IMR-90 (cell line): ENCODE measurements at regions not wholly inside any gene's neighbourhood (a gene's known extent, or its start where the extent isn't known, plus 50 kb on each side); places are given as distances from the start of the nearest gene placed in this dataset.

Experiments
- ATAC-seq: fragments of 200-7000 bp; cut with Tn5 transposase; 2 replicates; pipeline ENCODE4 v1.9.1; 2020; ENCODE audit warnings: low read depth, mild to moderate bottlenecking, moderate library complexity
- BruUV-seq: library from RNA; stranded (reverse); fragments of 400-500 nt; replicated peaks from 2 replicates; lab custom pipeline; 2021; lab: Mats Ljungman, UMichigan
- CTCF ChIA-PET: fragments of 300-600 bp; formaldehyde crosslinking; extraction: SDS; loops from one replicate; lab custom pipeline; 2021; ENCODE audit warnings: antibody characterized with exemption; lab: Yijun Ruan, JAX
- POLR2A ChIA-PET: fragments of 300-600 bp; sonication (Branson Sonifier 250); formaldehyde crosslinking; loops from one replicate; lab custom pipeline; 2022; ENCODE audit warnings: antibody characterized with exemption; ENCODE audit not compliant: unreplicated experiment; lab: Charles Lee
- DNase-seq: peaks from one replicate; pipeline ENCODE4 v3.0.0; 2013
- H2AFZ ChIP-seq: replicated peaks from 2 replicates; pipeline ENCODE3; 2013; ENCODE audit warnings: low read length, mild to moderate bottlenecking; ENCODE audit not compliant: poor library complexity
- H2AK5ac ChIP-seq: 2 replicates; pipeline ENCODE4 v1.6.1; 2013; ENCODE audit warnings: low read depth, low read length, inconsistent platforms
- H2AK9ac ChIP-seq: replicated peaks from 2 replicates; pipeline ENCODE3; 2013; ENCODE audit warnings: mild to moderate bottlenecking, low read depth, low read length, moderate library complexity; ENCODE audit not compliant: poor library complexity
- H2BK120ac ChIP-seq: 2 replicates; pipeline ENCODE4 v1.6.1; 2013; ENCODE audit warnings: low read depth, low read length, inconsistent platforms
- H2BK15ac ChIP-seq: 3 replicates; pipeline ENCODE4 v1.6.1; 2013; ENCODE audit warnings: low read depth, low read length, inconsistent platforms
- H2BK20ac ChIP-seq: 2 replicates; pipeline ENCODE4 v1.6.1; 2013; ENCODE audit warnings: low read depth, mild to moderate bottlenecking, inconsistent platforms, low read length, moderate library complexity
- H2BK5ac ChIP-seq: 2 replicates; pipeline ENCODE4 v1.6.1; 2013; ENCODE audit warnings: mild to moderate bottlenecking, low read depth, low read length, inconsistent platforms; ENCODE audit not compliant: poor library complexity, severe bottlenecking
- H3K14ac ChIP-seq: replicated peaks from 2 replicates; pipeline ENCODE4 v1.6.1; 2013; ENCODE audit warnings: low read depth, low read length, inconsistent platforms
- H3K18ac ChIP-seq: 2 replicates; pipeline ENCODE4 v1.6.1; 2013; ENCODE audit warnings: low read depth, low read length, control low read depth
- H3K23ac ChIP-seq: 2 replicates; pipeline ENCODE4 v1.6.1; 2013; ENCODE audit warnings: low read depth, low read length, inconsistent platforms
- H3K27ac ChIP-seq: 2 replicates; pipeline ENCODE4 v1.5.1; 2013; ENCODE audit warnings: mild to moderate bottlenecking, control low read depth, low read length; ENCODE audit not compliant: insufficient read depth
- H3K27me3 ChIP-seq: 2 replicates; pipeline ENCODE4 v1.6.1; 2013; ENCODE audit warnings: low read length; ENCODE audit not compliant: control insufficient read depth, insufficient read depth
- H3K36me3 ChIP-seq: 2 replicates; pipeline ENCODE4 v1.6.1; 2013; ENCODE audit warnings: low read length, mixed read lengths; ENCODE audit not compliant: control insufficient read depth, insufficient read depth
- H3K4ac ChIP-seq: 2 replicates; pipeline ENCODE4 v1.6.1; 2013; ENCODE audit warnings: low read depth, low read length, inconsistent platforms
- H3K4me1 ChIP-seq: 2 replicates; pipeline ENCODE4 v1.6.1; 2013; ENCODE audit warnings: low read length, mixed read lengths; ENCODE audit not compliant: control insufficient read depth, insufficient read depth
- H3K4me2 ChIP-seq: 2 replicates; pipeline ENCODE4 v1.6.1; 2013; ENCODE audit warnings: low read depth, mild to moderate bottlenecking, control low read depth, low read length, moderate library complexity
- H3K4me3 ChIP-seq: 2 replicates; pipeline ENCODE4 v1.5.1; 2013; ENCODE audit warnings: low read depth, mild to moderate bottlenecking, control low read depth, low read length, moderate library complexity; ENCODE audit not compliant: insufficient read depth
- H3K56ac ChIP-seq: 2 replicates; pipeline ENCODE4 v1.6.1; 2013; ENCODE audit warnings: low read length, inconsistent platforms; ENCODE audit not compliant: insufficient read depth; ENCODE audit errors: extremely low read depth
- H3K79me1 ChIP-seq, 2 experiments: 2 replicates each; pipeline ENCODE4 v1.6.1; 2013; ENCODE audit warnings: low read length in 2 of 2, inconsistent platforms in 1 of 2, low read depth in 1 of 2
- H3K9ac ChIP-seq: 2 replicates; pipeline ENCODE4 v1.6.1; 2013; ENCODE audit warnings: low read depth, low read length, control low read depth
- H3K9me1 ChIP-seq: 2 replicates; pipeline ENCODE4 v1.6.1; 2013; ENCODE audit warnings: low read length, inconsistent platforms; ENCODE audit not compliant: insufficient read depth
- H3K9me3 ChIP-seq: 2 replicates; pipeline ENCODE4 v1.6.1; 2013; ENCODE audit warnings: low read length; ENCODE audit not compliant: control insufficient read depth, insufficient read depth
- H4K20me1 ChIP-seq: 2 replicates; pipeline ENCODE4 v1.6.1; 2013; ENCODE audit warnings: low read length, inconsistent platforms; ENCODE audit not compliant: insufficient read depth
- H4K5ac ChIP-seq: 2 replicates; pipeline ENCODE4 v1.6.1; 2013; ENCODE audit warnings: mild to moderate bottlenecking, low read depth, low read length, control low read depth
- H4K8ac ChIP-seq, 2 experiments: 2 replicates each; pipeline ENCODE4 v1.6.1; 2013; ENCODE audit warnings: low read depth in 2 of 2, low read length in 2 of 2, control low read depth in 1 of 2, inconsistent platforms in 1 of 2
- H4K91ac ChIP-seq: 2 replicates; pipeline ENCODE4 v1.6.1; 2013; ENCODE audit warnings: low read depth, low read length, inconsistent platforms; ENCODE audit not compliant: insufficient read depth
- BHLHE40 ChIP-seq: fragments of 150-350 bp; IDR thresholded peaks from 2 replicates; pipeline ENCODE4 v1.6.1; 2016; ENCODE audit warnings: mild to moderate bottlenecking, low read depth, low read length
- CEBPB ChIP-seq: IDR thresholded peaks from 2 replicates; pipeline ENCODE4 v1.6.1; 2012; ENCODE audit warnings: low read depth, low read length, improper control_type of control experiment
- CHD1 ChIP-seq: IDR thresholded peaks from 2 replicates; pipeline ENCODE4 v1.6.1; 2012; ENCODE audit warnings: low read depth, low read length, improper control_type of control experiment
- CTCF ChIP-seq: conservative IDR thresholded peaks from 2 replicates; pipeline ENCODE4 v1.5.1; 2012; ENCODE audit warnings: mild to moderate bottlenecking, low read depth, low read length, improper control_type of control experiment
- FOS ChIP-seq: fragments of 150-350 bp; IDR thresholded peaks from 2 replicates; pipeline ENCODE4 v1.6.1; 2016; ENCODE audit warnings: low read depth, low read length
- MAFK ChIP-seq: IDR thresholded peaks from 2 replicates; pipeline ENCODE4 v1.6.1; 2012; ENCODE audit warnings: low read depth, low read length, improper control_type of control experiment
- MAZ ChIP-seq: IDR thresholded peaks from 2 replicates; pipeline ENCODE4 v1.6.1; 2012; ENCODE audit warnings: low read depth, mild to moderate bottlenecking, low read length, improper control_type of control experiment, moderate library complexity, borderline replicate concordance
- MXI1 ChIP-seq: IDR thresholded peaks from 2 replicates; pipeline ENCODE4 v1.6.1; 2012; ENCODE audit warnings: low read depth, mild to moderate bottlenecking, low read length, moderate library complexity, borderline replicate concordance
- NFE2L2 ChIP-seq: fragments of 150-350 bp; IDR thresholded peaks from 2 replicates; pipeline ENCODE4 v1.6.1; 2016; ENCODE audit warnings: low read depth, mild to moderate bottlenecking, low read length
- RAD21 ChIP-seq: IDR thresholded peaks from 2 replicates; pipeline ENCODE4 v1.6.1; 2012; ENCODE audit warnings: low read length, improper control_type of control experiment
- RCOR1 ChIP-seq: IDR thresholded peaks from 2 replicates; pipeline ENCODE4 v1.6.1; 2012; ENCODE audit warnings: mild to moderate bottlenecking, low read length, improper control_type of control experiment; ENCODE audit not compliant: insufficient replicate concordance
- USF2 ChIP-seq: fragments of 150-350 bp; IDR thresholded peaks from 2 replicates; pipeline ENCODE4 v1.6.1; 2017; ENCODE audit warnings: mild to moderate bottlenecking, antibody characterized with exemption, low read length, low read depth
- WGBS, 2 experiments: methylation state at CpG; one replicate each; pipeline versions ENCODE4 v1.1.5 to v1.1.7; 2013; ENCODE audit warnings: missing lambda C conversion rate in 2 of 2; ENCODE audit not compliant: insufficient read length in 1 of 2; ENCODE audit errors: extremely low coverage in 2 of 2; 5-methylcytosine and 5-hydroxymethylcytosine counted together
- dilution Hi-C: fragments of 300-500 bp; cut with HindIII; formaldehyde crosslinking; loops from one replicate; pipeline ENCODE4 v1.14.3; 2018; ENCODE audit warnings: low sequenced_read_pairs; ENCODE audit not compliant: unreplicated experiment
- in situ Hi-C: fragments of 300-500 bp; cut with MboI; formaldehyde crosslinking; loops from 3 replicates; pipeline ENCODE4 v1.14.3; 2019; ENCODE audit warnings: low sequenced_read_pairs, inconsistent platforms, mixed read lengths
- intact Hi-C: fragments of 100-400 bp; cut with micrococcal nuclease; formaldehyde crosslinking; loops from 2 replicates; pipeline ENCODE4 v1.10.0; 2022

DNA sequence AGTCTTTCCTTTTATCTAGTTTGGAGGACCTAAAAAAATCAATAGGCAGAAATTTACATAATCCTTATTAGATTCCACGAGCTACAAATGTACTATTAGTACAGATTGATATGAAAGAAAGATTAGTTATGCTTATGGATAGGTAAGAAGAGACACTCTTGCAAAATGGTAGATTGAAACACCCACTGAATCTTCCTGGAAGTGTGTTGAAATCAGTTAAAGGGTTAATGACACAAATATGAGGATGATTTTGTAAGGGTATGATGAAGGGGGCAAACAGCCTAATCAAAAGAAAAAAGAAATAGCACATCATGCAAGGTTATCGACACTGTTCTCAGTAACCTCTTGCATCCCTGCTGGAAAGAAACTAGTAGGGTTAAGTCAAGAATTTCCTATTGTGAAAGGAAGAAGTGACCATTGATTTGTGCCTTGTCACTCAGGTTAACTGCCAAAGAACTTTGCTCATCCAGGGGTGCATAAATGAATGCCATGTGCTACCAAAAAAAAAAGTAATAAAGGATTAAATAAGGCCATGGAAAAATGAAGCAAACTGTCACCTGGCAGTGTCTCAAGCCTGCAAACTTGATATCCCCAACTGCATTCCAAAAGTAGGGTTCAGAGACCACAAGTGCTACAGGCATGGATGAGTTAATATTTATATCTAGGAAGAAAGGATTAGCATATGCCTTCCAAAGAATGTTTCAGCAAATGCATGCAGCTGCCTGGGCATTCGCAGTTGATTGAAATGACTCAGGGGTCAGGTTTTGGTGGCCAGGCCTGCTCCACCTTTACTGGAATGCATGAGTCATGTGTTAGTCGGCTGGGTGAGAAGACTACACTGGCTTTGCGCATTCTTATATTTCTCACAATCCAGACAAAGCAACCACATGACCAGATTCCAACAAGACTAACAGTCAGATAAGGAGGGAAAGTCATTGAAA lies 78.3 kb upstream of the ATXN3L start:
- Histone ChIP-seq H3K14ac (0 out of 2 replicates have a peak overlapping the region, but pooled peaks have one; percentile 24), H3K4ac (peak overlapping the region; percentile 26; the same call in 1 of the 2 replicates), H3K4me3 (no peak overlapping the region), H2AK9ac (no peak overlapping the region), H2BK120ac (peak overlapping the region; percentile 78), H2BK5ac (peak overlapping the region; percentile 95), H3K18ac (peak overlapping the region; percentile 88), H3K23ac (peak overlapping the region; percentile 19; the same call in 1 of the 2 replicates), H2AFZ (no peak overlapping the region), H2BK20ac (peak overlapping the region; percentile 83), H4K8ac (peak overlapping the region; percentile 29 to 65), H3K9ac (no peak overlapping the region), H4K5ac (peak overlapping the region; percentile 28; the same call in 1 of the 2 replicates), H3K4me2 (peak overlapping the region; percentile 39; the same call in 1 of the 2 replicates), H3K36me3 (no peaks in the 10 kb centered on the region), H4K91ac (peak overlapping the region; percentile 57), H2BK15ac (no peak overlapping the region), H3K9me3 (no peaks in the 10 kb centered on the region), H4K20me1 (no peaks in the 10 kb centered on the region), H2AK5ac (0 out of 2 replicates have a peak overlapping the region, but pooled peaks have one; percentile 0), H3K27ac (peak overlapping the region; percentile 41), H3K4me1 (peaks cover 4% of the 10 kb centered on the region), H3K27me3 (no peaks in the 10 kb centered on the region), H3K79me1 (no peaks in the 10 kb centered on the region), H3K9me1 (no peaks in the 10 kb centered on the region), H3K56ac (peak overlapping the region; percentile 57)
- ChIA-PET POLR2A (interaction anchor here (1.0 kb wide), 1 partner anchor 90 kb away, joined by 3 read pairs; no protein-coding TSS in a partner anchor), CTCF (interaction anchor here (1.2 kb wide), 1 partner anchor 25 kb away, joined by 4 read pairs; no protein-coding TSS in a partner anchor)
- peak; percentile 100 for DNase-seq
- peak; percentile 94 for ATAC-seq
- dilution Hi-C loops (no loop called here), intact Hi-C loops (loop anchor here (1.0 to 2.0 kb wide), 4 partner anchors 17 to 451 kb away; no protein-coding TSS in a partner anchor), in situ Hi-C loops (no loop called here)
- BruUV-seq: no TSS peak
- no CpG with 5 or more reads among the region's 5 CpGs for WGBS, 2 experiments
- TF ChIP-seq CTCF (no peak), MAZ (0 out of 2 replicates have a peak, but pooled peaks have one; percentile 17), MAFK (peak; percentile 42; the same call in 1 of the 2 replicates), RCOR1 (peak; percentile 85), MXI1 (no peak), BHLHE40 (peak; percentile 86), USF2 (peak; percentile 80), NFE2L2 (peak; percentile 51; the same call in 1 of the 2 replicates), RAD21 (peak; percentile 35), CHD1 (no peak), CEBPB (peak; percentile 27; the same call in 1 of the 2 replicates), FOS (peak; percentile 99)
